KOPT-K1 (cell line): ENCODE measurements at regions not wholly inside any gene's neighbourhood (a gene's known extent, or its start where the extent isn't known, plus 50 kb on each side); places are given as distances from the start of the nearest gene placed in this dataset.
"Not testable (repeated sequence)": the region's sequence is repeated elsewhere in the genome, so short reads cannot be mapped to it uniquely, and the experiment has no call there.

Experiments
- H3K27ac ChIP-seq: fragments of 200-600 bp; sonication (generic); 2 replicates; pipeline ENCODE4 v1.5.1; 2016; ENCODE audit warnings: antibody characterized with exemption, mild to moderate bottlenecking, low read depth, low read length; ENCODE audit not compliant: poor library complexity, severe bottlenecking
- H3K36me3 ChIP-seq: fragments of 200-600 bp; sonication (generic); 2 replicates; pipeline ENCODE4 v1.5.1; 2017; ENCODE audit warnings: antibody characterized with exemption, mild to moderate bottlenecking, low read length, moderate library complexity; ENCODE audit not compliant: insufficient read depth
- H3K9me3 ChIP-seq: fragments of 200-600 bp; sonication (generic); 2 replicates; pipeline ENCODE4 v1.5.1; 2017; ENCODE audit warnings: antibody characterized with exemption, low read length, mild to moderate bottlenecking; ENCODE audit not compliant: insufficient read depth, poor library complexity, severe bottlenecking

DNA sequence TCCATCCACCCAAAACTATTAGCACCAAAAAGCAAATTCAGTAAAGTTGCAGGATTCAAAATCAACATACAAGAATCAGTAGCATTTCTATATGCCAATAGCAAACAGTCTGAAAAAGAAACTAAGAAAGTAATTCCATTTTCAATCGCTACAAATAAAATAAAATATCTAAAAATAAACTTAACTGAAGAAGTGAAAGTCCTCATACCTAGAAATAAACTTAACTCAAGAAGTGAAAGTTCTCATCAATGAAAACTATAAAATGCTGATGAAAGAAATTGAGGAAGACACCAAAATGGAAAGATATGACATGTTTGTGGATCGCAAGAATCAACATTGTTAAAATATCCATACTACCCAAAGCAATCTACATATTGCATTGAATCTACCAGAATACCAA lies 103.0 kb upstream of the ARID1B start:
- peaks cover 32% of the 10 kb centered on the region for H3K9me3 ChIP-seq
- no peak overlapping the region for H3K27ac ChIP-seq
- no peaks in the 10 kb centered on the region for H3K36me3 ChIP-seq

DNA sequence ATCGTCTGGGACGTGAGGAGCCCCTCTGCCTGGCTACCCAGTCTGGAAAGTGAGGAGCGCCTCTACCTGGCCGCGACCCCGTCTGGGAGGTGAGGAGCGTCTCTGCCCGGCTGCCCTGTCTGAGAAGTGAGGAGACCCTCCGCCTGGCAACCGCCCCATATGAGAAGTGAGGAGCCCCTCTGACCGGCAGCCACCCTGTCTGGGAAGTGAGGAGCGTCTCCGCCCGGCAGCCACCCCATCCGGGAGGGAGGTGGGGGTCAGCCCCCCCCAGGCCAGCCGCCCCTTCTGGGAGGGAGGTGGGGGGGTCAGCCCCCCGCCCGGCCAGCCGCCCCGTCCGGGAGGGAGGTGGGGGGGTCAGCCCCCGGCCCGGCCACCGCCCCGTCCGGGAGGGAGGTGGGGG lies 107.1 kb upstream of the ARID1B start:
- peaks cover 20% of the 10 kb centered on the region for H3K9me3 ChIP-seq
- not testable (repeated sequence) for H3K36me3 ChIP-seq, H3K27ac ChIP-seq

DNA sequence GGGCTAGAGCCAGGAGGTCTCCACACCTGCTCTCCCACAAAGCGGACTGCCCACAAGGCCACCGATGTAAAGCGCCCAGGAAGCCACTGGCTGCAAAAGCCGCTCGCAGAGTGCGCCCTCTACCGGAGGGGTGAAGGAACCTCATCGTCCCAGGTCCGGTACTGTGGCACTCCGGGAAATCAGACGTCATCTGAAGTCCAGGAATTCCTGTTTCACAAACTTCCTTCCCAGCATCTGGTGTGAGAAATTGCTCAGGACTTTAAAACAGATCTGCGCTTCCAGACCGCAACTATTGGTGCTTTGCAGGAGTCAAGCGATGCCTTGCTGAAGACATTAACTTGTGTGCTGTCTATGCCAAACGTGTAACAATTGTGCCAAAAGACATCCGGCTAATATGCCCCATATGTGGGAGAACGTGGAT lies 115.1 kb upstream of the ARID1B start:
- Histone ChIP-seq H3K27ac (no peak overlapping the region), H3K9me3 (no peaks in the 10 kb centered on the region), H3K36me3 (no peaks in the 10 kb centered on the region)

GRCh38 chr6:156660389-156660788 lies 116.8 kb upstream of the ARID1B start:
- no peak overlapping the region for H3K27ac ChIP-seq

GRCh38 chr6:156659822-156660198 lies 117.4 kb upstream of the ARID1B start:
- Histone ChIP-seq H3K36me3 (no peaks in the 10 kb centered on the region), H3K9me3 (no peaks in the 10 kb centered on the region)

More at GRCh38 chr6:156660389-156660788, 116.8 kb upstream of the ARID1B start:
- Histone ChIP-seq H3K9me3 (no peaks in the 10 kb centered on the region), H3K36me3 (no peaks in the 10 kb centered on the region)

DNA sequence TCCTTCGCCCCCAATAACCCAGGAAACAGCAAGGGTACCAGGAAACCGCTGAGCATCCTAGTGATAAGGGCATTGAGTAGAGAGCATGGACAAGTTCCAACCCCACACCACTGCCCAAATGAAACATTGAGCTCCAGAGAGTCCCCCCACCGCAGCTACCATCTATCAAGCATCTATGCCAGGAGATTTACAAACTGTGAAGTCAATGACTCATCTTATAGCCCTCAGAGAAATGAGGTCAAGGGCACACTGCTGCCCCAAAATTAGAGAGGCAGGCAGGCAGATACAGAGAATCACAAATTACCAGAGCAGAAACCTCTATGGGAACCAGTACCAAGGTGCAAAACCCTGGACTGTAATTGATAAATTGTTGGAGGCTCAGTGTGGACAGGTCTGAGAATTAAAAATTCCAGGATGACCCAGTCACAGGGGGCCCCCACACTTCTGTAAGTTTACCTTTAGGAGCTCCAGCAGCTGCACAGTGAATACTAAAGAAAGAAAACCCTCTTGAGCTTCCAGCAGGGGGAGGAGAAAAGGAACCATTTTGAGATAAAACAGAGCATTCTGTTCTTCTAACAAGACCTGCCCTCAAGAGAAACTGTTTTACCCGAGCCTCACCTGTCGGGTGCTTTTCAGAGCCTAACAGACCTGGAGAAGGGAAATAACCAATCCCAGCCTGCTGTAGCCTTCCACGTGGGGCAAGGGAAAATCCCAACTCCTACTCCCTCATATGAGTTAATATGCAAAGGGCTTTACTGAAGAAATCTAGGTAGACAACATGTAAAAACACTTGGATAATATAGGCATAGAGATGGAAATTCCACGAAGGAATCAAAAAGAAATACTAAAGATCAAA lies 118.0 kb upstream of the ARID1B start:
- H3K9me3 ChIP-seq = no peaks in the 10 kb centered on the region
- H3K27ac ChIP-seq = no peak overlapping the region
- H3K36me3 ChIP-seq = no peaks in the 10 kb centered on the region

More at GRCh38 chr6:156659822-156660198, 117.4 kb upstream of the ARID1B start:
- no peak overlapping the region for H3K27ac ChIP-seq

GRCh38 chr6:156658186-156658965 lies 118.8 kb upstream of the ARID1B start:
- no peaks in the 10 kb centered on the region for H3K9me3 ChIP-seq
- H3K36me3 ChIP-seq = no peaks in the 10 kb centered on the region

DNA sequence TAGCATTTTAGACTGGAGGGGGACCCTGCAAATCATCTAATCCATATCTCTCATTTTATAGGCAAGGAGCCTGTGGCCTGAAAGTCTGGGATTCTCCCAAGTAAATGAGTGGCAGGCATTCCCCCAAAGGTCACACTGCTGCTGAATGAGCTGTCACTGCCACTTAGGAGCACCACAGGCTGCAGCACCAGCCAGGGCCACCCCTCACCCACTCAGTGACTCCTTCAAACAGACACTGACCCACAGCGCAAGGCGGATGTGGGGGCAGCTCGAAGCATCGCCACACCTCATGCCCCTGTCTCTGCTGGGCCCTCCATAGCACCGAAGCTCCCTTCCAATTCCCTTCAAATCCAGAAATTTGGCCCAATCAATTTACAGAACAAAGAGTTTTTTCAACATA lies 119.9 kb upstream of the ARID1B start:
- no peaks in the 10 kb centered on the region for H3K36me3 ChIP-seq
- H3K9me3 ChIP-seq = no peaks in the 10 kb centered on the region
- H3K27ac ChIP-seq = no peak overlapping the region

More at GRCh38 chr6:156658186-156658965, 118.8 kb upstream of the ARID1B start:
- H3K27ac ChIP-seq = no peak overlapping the region

DNA sequence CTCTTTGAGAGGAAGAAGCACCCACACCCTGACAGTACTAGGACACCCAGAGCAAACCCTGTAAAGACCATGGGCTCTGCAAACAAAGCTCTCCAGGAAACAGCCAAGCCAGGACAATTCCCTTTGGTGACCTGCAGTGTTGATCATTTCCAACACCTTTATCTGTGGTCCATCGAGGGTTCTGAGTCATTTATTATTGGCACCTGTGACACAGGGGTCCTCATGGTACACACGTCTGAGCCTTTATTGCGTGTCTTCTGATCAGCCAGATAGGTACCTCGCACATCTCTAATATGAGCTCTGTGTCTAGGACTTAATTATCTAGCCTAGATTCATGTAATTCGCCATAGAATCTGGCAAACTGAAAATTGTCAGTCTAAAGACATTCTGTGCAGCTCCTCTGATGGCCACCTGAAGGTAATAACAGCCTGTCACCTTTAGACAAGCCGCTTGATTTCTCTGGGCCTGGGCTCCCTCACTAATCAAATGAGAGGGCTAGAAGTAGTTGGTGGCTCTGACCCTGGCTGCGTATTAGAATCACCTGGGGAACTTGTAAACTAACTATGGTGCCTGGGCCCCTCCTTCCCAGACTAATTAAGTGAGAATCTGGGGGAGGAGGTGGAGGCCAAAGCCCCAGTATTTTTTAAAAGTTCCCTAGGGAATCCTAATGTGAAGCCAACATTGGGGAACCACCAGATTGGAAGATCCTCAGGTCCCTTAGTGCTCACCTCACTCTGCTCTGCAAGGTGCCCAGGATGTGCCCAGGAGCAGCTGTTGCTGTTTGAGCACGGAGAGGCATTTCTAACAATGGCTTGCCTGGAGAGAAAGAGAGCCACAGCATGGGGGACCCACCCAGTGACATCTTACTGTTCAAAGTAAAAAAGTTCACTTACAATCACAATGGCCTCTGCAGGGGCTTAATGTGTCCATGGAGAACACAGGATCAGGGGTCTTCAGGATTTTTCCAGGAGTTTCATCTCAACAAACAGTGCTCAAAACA lies 122.0 kb upstream of the ARID1B start:
- Histone ChIP-seq H3K36me3 (no peaks in the 10 kb centered on the region), H3K27ac (no peak overlapping the region), H3K9me3 (no peaks in the 10 kb centered on the region)

DNA sequence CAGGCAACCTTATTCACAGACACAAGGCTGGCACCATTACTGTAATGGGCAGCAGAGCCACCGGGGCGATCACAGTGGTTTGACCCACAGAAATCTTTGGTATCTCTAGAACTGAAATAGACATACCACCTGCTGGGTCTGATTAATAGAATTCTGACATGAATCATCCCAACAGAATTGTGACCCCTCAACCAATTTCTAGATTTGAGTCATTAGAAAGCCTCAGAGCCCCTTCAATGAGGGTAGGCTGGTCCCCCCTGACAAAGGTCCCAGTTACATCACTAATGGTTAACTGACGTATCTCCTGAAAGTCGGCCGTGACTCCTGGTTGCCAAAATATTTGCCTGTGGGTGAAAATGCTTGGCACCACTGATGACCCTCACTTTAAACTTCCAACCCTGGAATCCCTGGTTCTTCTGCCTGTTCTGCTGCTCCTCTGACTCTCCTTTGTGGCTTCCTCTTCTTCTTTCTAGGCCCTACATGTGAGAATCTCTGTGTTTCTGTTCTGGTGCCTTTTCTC lies 124.9 kb upstream of the ARID1B start:
- no peak overlapping the region for H3K27ac ChIP-seq
- H3K36me3 ChIP-seq = no peaks in the 10 kb centered on the region
- no peaks in the 10 kb centered on the region for H3K9me3 ChIP-seq

DNA sequence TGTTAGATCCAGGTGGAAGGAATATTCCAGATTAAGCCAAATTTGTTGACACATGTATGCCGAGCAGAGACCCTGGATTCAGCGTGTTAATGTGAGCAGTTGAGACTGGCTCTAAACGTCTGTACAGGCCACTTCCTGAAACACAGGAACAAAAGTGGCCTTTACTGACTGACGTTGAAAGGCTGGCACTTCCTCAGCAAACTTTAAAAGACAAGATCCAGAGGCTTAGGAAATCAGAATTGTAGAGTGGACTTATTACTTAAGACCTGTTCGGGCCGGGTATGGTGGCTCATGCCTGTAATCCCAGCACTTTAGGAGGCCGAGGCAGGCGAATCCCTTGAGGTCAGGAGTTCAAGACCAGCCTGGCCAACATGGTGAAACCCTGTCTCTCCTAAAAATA lies 125.7 kb upstream of the ARID1B start:
- no peak overlapping the region for H3K27ac ChIP-seq
- no peaks in the 10 kb centered on the region for H3K36me3 ChIP-seq
- H3K9me3 ChIP-seq = no peaks in the 10 kb centered on the region

- H3K36me3 ChIP-seq = no peaks in the 10 kb centered on the region
- H3K27ac ChIP-seq = no peak overlapping the region
- H3K9me3 ChIP-seq = no peaks in the 10 kb centered on the region
These were observed 126.2 kb upstream of the ARID1B start for GRCh38 chr6:156650896-156651390.

- no peaks in the 10 kb centered on the region for H3K36me3 ChIP-seq
- no peaks in the 10 kb centered on the region for H3K9me3 ChIP-seq
- H3K27ac ChIP-seq = no peak overlapping the region
These were observed 128.6 kb upstream of the ARID1B start for GRCh38 chr6:156648616-156649015.

GRCh38 chr6:156647991-156648390 lies 129.2 kb upstream of the ARID1B start:
- Histone ChIP-seq H3K36me3 (no peaks in the 10 kb centered on the region), H3K9me3 (no peaks in the 10 kb centered on the region)

More at GRCh38 chr6:156647991-156648390, 129.2 kb upstream of the ARID1B start:
- no peak overlapping the region for H3K27ac ChIP-seq
